Stimulated activated CD8-positive, alpha-beta memory T cell treated with anti-CD3 and anti-CD28 coated beads, Interleukin-4, amount 100 ng/mL, for 24 hours (primary cell): ENCODE measurements at regions not wholly inside any gene's neighbourhood (a gene's known extent, or its start where the extent isn't known, plus 50 kb on each side); places are given as distances from the start of the nearest gene placed in this dataset.
A peak's percentile ranks its signal among the peaks of the same experiment; 100 is the strongest.
"Not testable (repeated sequence)": the region's sequence is repeated elsewhere in the genome, so short reads cannot be mapped to it uniquely, and the experiment has no call there.

Experiments used
- DNase-seq: peaks from one replicate; pipeline ENCODE4 v3.0.0-alpha.2; 2020; ENCODE audit warnings: low read depth

- no peak for DNase-seq
Observed at GRCh38 chr20:50329981-50330503, 139.4 kb downstream of the CEBPB start.

- DNase-seq = no peak
Observed at GRCh38 chr20:50330504-50331313, 140.1 kb downstream of the CEBPB start.

- DNase-seq = no peak
Observed at GRCh38 chr20:50331469-50332363, 141.1 kb downstream of the CEBPB start.

- no peak for DNase-seq
Observed at GRCh38 chr20:50332491-50332980, 141.9 kb downstream of the CEBPB start.

GRCh38 chr20:50333131-50333670 lies 142.6 kb downstream of the CEBPB start:
- no peak for DNase-seq

- no peak for DNase-seq
Observed at GRCh38 chr20:50333812-50334211, 143.2 kb downstream of the CEBPB start.

GRCh38 chr20:50334512-50334911 lies 143.9 kb downstream of the CEBPB start:
- not testable (repeated sequence) for DNase-seq

GRCh38 chr20:50335105-50335504 lies 144.5 kb downstream of the CEBPB start:
- DNase-seq = no peak

GRCh38 chr20:50335866-50336265 lies 145.2 kb downstream of the CEBPB start:
- DNase-seq = no peak

GRCh38 chr20:50336661-50337060 lies 146.0 kb downstream of the CEBPB start:
- DNase-seq = no peak

- no peak for DNase-seq
Observed at GRCh38 chr20:50337521-50338466, 147.2 kb downstream of the CEBPB start.

GRCh38 chr20:50338479-50339391 lies 148.1 kb downstream of the CEBPB start:
- peak; percentile 55 for DNase-seq

GRCh38 chr20:50339466-50339901 lies 148.9 kb downstream of the CEBPB start:
- no peak for DNase-seq

- DNase-seq = no peak
Observed at GRCh38 chr20:50340541-50340940, 149.9 kb downstream of the CEBPB start.

GRCh38 chr20:50341050-50341449 lies 150.4 kb downstream of the CEBPB start:
- DNase-seq = no peak

- DNase-seq = no peak
Observed at GRCh38 chr20:50341880-50342637, 151.4 kb downstream of the CEBPB start.

- no peak for DNase-seq
Observed at GRCh38 chr20:50342638-50343102, 152.0 kb downstream of the CEBPB start.

- DNase-seq = no peak
Observed at GRCh38 chr20:50343125-50343489, 152.5 kb downstream of the CEBPB start.

GRCh38 chr20:50343490-50344179 lies 153.0 kb downstream of the CEBPB start:
- DNase-seq = no peak
